GM19023 (cell line): ENCODE measurements at regions not wholly inside any gene's neighbourhood (a gene's known extent, or its start where the extent isn't known, plus 50 kb on each side); places are given as distances from the start of the nearest gene placed in this dataset.
A peak's percentile ranks its signal among the peaks of the same experiment; 100 is the strongest.
"Not testable (repeated sequence)": the region's sequence is repeated elsewhere in the genome, so short reads cannot be mapped to it uniquely, and the experiment has no call there.

ENCODE experiments used
- ATAC-seq: cut with Tn5 transposase; IDR thresholded peaks from one replicate; pipeline ENCODE4 v1.9.1; 2021; ENCODE audit warnings: mild to moderate bottlenecking, moderate library complexity; ENCODE audit not compliant: unreplicated experiment

GRCh38 chr13:24992946-24993345, 103.0 kb upstream of the PABPC3 start:
- not testable (repeated sequence) for ATAC-seq

DNA sequence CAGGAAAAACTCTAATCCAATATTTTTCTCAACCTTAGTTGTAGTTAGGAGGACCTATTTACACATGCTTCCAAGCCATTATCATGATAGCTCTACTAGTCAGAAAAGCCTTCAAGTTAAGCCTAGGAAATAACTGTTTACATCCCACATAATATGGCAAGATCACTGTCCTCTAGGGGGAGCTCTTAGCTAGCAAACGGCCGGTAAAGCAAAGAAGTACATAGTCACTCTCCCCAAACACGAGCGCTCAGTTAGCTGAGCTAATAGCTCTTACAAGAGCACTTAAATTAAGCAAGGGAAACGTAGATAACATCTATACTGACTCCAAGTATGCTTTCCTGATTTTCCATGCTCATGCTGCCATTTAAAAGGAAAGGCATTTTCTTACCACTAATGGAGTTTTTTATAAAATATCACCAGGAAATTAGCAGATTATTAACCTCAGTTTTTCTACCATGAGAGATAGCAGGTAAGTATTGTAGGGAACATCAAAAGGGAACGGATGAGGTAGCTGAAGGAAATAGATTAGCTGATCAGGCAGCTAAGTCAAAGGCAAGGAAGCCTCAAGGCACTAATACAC, 100.6 kb upstream of the PABPC3 start:
- peak; percentile 47 for ATAC-seq

- ATAC-seq, result no peak
These were observed 98.5 kb upstream of the PABPC3 start for GRCh38 chr13:24997367-24997967.

GRCh38 chr13:24998433-24998832, 97.5 kb upstream of the PABPC3 start:
- no peak for ATAC-seq

- ATAC-seq, result no peak
These were observed 94.3 kb upstream of the PABPC3 start for GRCh38 chr13:25001476-25002206.

DNA sequence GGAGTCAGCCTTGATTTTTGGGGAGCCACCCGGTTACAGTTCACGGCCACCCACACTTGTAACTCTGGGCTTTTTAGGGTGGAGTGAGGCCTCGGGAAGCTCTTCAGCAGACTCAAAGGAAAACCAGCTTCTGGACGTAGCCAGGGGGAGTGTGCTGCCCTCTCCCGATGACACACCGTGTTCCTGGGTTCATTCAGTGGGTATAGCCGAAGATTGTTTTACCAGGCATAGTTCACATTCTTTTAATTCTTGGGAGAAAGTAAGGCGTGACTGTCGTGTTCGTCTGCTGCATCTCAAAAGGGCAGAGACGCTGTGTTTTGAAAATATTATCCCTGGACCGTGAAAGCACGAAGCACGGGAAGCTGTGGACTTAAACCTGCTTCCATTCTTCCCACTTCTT, 93.6 kb upstream of the PABPC3 start:
- not testable (repeated sequence) for ATAC-seq

GRCh38 chr13:25004489-25004888, 91.4 kb upstream of the PABPC3 start:
- not testable (repeated sequence) for ATAC-seq

DNA sequence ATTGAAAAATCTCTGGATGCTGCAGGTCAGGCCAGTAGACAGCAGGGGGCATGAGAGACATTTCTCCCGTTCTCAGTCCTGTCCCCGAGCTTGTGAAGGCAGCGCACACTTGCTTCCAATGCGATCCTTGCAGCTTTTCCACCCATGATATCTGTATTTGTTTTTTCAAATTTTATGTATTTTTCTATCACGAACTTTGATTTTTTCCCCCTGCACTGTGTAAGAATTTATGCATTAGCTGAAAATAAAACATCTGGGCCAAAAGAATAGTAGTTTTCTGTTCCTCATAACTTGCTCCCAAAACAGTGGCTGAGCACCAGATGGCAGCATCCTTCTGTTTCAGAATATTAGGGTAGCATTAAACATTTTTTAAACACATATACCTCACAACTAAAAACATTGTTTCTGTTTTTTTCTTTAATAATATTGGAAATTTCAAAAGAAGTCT, 90.9 kb upstream of the PABPC3 start:
- ATAC-seq, result not testable (repeated sequence)

- not testable (repeated sequence) for ATAC-seq
These were observed 88.5 kb upstream of the PABPC3 start for GRCh38 chr13:25007389-25007788.

DNA sequence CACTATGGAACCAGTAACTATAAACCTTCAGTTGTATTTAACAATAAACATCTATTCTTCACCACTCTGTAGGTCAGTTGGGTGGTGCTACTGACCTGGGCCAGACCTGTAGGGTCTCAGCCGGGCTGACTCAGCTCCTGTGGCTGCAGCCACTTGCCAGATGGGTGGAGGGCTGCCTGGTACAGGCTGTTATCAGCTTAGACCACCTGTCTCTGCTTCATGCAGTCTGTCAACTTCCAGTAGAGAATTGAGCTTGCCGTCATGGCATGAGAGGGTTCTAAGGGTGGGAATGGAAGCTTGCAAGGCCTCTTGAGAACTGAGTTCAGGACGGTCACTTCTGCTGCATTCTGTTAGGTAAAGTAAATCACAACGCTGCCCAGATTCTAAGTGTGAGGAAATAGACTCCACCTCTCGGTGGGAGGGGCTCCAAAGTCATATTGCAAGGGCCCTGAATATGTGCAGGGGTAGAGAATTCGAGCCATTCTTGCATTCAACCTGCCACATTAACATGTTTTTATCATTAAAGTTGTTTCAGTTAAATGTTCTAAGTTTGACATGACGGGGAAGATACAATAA, 81.5 kb upstream of the PABPC3 start:
- not testable (repeated sequence) for ATAC-seq

DNA sequence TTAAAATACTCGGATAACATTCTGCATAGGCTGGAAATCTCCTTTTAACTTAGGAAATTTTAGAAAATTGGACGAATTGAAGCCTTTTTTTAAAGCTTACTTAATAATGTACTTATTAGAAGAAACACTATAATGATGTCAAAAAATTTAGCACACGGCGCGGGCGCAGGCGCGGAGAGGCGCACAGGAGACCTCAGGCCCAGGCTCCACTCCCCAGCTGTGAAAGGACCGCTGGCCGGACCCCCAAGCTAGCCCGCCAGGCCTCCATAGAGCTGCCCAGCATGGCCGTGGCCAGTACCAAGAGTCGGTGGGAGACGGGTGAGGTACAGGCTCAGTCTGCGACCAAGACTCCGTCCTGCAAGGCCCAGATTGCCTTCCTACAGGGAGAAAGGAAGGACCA, 78.8 kb upstream of the PABPC3 start:
- ATAC-seq, result not testable (repeated sequence)

DNA sequence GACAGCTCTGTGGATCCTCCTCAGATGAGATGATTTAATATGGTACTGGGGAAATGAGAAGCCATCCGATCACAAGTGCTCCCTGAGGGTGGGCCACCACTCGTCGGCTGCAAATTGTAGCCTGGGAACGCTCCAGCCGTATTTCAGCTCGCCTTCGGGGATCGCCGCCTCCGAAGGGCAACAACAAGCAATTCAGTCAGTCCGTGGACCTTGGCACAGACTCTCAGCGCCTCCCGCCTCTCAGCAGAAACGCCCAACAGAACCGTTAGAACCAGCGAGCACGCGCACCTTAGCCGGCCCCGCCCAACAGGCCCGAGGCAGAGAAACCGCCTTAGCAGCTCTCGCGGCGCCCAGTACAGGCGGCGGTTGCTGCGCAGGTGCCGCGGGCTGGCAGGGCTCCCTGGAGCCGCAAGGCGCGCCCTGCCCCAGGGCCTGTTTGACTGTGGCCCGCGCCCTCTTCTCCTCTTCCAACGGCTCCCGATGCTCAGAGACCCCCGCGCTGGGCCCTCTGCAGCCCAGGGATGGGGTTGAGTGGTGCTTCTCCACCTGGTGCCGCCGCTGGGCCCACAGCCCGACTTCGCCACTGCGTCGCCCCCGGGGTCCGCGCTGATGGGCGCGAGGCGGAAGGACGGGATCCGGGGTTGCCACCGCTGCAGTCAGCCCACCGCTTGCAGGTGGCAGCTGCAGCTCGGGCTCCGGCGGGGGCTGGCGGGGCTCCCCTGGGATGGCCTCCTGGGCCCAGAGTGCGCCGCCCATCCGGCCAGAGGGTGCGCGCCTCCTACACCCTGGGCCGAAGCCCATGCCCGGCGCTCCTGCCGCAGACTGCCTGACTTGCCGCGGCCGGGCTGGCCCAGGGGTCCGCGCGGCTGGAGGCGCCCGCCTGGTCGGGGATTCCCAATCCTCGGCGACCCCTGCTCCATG, 77.9 kb upstream of the PABPC3 start:
- not testable (repeated sequence) for ATAC-seq

DNA sequence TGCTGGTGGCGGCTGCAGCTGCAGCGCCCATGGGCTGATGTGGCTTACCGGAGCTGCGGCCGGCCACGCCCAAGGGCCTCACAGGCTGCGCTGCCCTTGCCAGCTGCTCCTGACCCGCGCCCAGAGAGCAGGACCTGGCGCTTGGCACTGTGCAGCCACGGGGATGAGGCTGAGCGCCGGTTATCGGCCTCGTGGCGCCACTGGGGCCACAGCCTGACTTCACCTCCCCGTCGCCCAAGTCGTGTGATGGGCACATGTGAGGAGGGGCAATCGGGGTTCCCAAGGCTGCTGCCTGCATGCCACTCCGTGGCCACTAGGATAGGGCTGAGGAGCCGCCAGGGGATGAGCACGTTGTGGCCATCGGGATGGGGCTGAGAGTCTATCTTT, 77.2 kb upstream of the PABPC3 start:
- no peak for ATAC-seq

DNA sequence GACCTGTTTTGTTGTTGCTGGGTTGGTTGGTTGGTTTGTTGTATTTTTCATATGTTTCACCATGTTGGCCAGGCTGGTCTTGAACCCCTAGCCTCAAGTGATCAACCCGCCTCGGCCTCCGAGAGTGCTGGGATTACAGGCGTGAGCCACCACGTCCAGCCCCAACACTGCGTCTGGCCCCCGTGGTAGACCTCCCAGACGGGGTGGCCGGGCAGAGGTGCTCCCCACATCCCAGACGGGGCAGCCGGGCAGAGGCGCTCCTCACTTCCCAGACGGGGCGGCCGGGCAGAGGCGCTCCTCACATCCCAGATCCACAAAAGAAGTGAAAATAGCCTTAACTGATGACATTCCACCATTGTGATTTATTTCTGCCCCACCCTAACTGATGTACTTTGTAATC, 76.2 kb upstream of the PABPC3 start:
- ATAC-seq, result not testable (repeated sequence)

DNA sequence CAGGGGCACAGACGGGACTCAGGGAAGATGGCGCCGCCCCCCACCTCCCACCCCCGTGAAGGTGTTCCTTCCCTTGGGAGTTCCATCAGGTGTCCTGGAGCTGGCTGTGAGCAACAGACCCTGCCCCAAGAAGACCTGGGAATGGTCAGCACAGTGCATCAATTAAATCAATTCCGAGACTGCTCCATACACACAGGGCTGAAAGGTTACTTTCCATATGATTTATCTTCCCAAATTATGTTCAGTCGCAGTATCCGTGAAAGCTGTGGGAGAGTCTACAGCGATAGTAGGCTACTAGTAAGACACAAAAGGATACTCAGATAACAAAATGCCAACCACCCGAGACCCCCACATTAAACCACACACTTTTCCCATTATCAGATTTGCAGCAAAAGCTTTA, 71.8 kb upstream of the PABPC3 start:
- ATAC-seq, result no peak

DNA sequence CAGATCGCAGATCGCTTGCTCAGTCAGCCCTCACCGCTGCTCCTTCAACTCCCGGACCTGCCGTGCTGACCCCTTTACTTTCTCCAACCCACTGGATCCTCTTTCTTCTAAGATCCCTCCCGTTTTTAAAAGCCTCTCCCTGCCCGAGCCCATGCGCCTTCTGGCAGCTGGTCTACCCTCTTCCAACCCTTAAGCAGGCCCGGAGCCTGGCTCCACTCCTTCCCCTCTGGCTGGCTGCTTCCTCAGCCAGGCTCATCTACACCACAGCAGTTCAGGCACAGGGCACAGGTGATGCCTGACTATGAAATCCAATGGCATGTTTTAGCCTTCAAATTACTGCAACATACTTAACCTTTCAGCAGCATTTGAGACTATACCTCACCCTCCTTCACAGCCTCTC, 63.8 kb upstream of the PABPC3 start:
- ATAC-seq, result no peak

GRCh38 chr13:25034173-25034572, 61.8 kb upstream of the PABPC3 start:
- no peak for ATAC-seq

DNA sequence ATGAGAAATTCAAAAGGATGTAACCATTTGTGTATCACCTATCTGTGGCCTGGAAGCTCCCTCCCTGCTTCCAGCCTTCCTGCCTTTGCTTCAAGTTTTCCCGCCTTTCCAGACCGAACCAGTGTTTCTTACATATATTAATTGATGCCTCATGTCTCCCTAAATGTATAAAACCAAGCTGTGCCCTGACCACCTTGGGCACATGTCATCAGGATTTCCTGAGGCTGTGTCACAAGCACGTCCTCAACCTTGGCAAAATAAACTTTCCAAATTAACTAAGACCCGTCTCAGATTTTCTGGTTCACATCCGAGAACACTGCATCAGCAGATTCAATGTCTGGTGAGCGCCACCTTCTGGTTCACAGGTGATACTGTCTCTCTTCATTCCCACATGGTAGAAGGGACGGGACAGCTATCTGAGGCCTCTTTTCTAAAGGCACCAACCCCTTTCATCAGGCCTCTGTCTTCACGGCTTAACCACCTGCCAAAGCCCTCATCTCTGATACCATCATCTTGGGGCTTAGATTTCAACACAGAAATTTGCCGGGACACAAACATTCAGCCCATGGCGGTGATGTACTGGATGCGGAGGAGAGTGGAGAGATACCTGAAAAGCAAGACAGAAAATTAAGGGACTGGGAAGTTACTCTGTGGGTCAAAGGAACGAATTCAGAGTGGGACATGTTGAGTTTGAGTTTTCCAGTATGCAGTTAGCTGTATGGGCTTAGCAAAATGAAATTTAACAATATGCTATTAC, 58.7 kb upstream of the PABPC3 start:
- ATAC-seq, result no peak

DNA sequence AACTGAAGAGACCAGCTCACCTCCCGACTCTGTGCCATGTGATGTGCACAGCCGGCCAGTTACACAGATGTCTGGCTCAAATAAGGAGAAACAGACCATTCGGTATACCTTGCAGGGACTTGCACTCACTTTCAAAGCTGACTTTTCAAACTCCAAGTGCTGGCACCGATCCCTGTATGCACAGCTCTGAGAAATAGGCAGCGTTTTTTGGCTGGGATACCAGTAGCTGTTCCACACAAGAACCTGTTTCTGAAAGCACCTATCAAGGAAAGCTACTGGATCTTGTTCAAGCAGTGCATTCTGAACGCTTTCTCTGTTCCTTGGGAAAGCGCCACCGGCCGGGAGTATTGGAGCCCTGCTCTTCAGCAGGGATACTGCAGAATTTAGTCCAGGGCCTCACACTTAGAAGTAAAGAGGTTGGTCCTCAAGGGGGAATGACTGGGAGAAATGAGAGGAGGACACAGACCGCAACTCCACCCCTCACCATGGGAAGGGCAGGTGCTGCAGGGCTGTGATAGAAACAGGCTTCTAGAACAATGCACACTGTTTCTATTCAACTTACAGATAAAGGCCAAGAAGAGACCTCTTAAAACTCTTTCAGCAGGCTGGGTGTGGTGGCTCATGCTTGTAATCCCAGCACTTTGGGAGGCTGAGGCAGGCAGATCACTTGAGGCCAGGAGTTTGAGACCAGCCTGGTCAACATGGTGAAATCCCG, 53.6 kb upstream of the PABPC3 start:
- no peak for ATAC-seq
